GM19035 (cell line): ENCODE measurements at regions not wholly inside any gene's neighbourhood (a gene's known extent, or its start where the extent isn't known, plus 50 kb on each side); places are given as distances from the start of the nearest gene placed in this dataset.

Experiments used
- ATAC-seq: cut with Tn5 transposase; IDR thresholded peaks from one replicate; pipeline ENCODE4 v1.9.1; 2021; ENCODE audit not compliant: unreplicated experiment

- ATAC-seq: no peak
Observed at GRCh38 chr3:107992976-107993684, 97.7 kb downstream of the CD47 start.

- ATAC-seq: no peak
Observed at GRCh38 chr3:107990926-107991325, 99.9 kb downstream of the CD47 start.

GRCh38 chr3:107990433-107990832, 100.4 kb downstream of the CD47 start:
- no peak for ATAC-seq

- no peak for ATAC-seq
Observed at GRCh38 chr3:107989661-107990060, 101.2 kb downstream of the CD47 start.

GRCh38 chr3:107988460-107989175, 102.2 kb downstream of the CD47 start:
- no peak for ATAC-seq

- no peak for ATAC-seq
Observed at GRCh38 chr3:107987036-107987939, 103.5 kb downstream of the CD47 start.

- no peak for ATAC-seq
Observed at GRCh38 chr3:107986505-107986904, 104.3 kb downstream of the CD47 start.

- peak; percentile 93 for ATAC-seq
Observed at GRCh38 chr3:107985496-107985895, 105.3 kb downstream of the CD47 start.

- no peak for ATAC-seq
Observed at GRCh38 chr3:107983247-107983646, 107.6 kb downstream of the CD47 start.

GRCh38 chr3:107982165-107982564, 108.7 kb downstream of the CD47 start:
- ATAC-seq: no peak

GRCh38 chr3:107981471-107982111, 109.2 kb downstream of the CD47 start:
- no peak for ATAC-seq

- no peak for ATAC-seq
Observed at GRCh38 chr3:107979538-107979937, 111.3 kb downstream of the CD47 start.

GRCh38 chr3:107978131-107979055, 112.4 kb downstream of the CD47 start:
- no peak for ATAC-seq

- ATAC-seq: no peak
Observed at GRCh38 chr3:107977221-107978130, 113.4 kb downstream of the CD47 start.

GRCh38 chr3:107976202-107976800, 114.5 kb downstream of the CD47 start:
- no peak for ATAC-seq

- ATAC-seq: no peak
Observed at GRCh38 chr3:107975529-107976201, 115.2 kb downstream of the CD47 start.

- no peak for ATAC-seq
Observed at GRCh38 chr3:107973961-107974360, 116.9 kb downstream of the CD47 start.

GRCh38 chr3:107973152-107973551, 117.7 kb downstream of the CD47 start:
- ATAC-seq: no peak
